SK-N-SH (cell line): ENCODE measurements at regions not wholly inside any gene's neighbourhood (a gene's known extent, or its start where the extent isn't known, plus 50 kb on each side); places are given as distances from the start of the nearest gene placed in this dataset.
"Not testable (repeated sequence)": the region's sequence is repeated elsewhere in the genome, so short reads cannot be mapped to it uniquely, and the experiment has no call there.

Source experiments
- CTCF ChIA-PET: fragments of 300-600, 350-600 bp; formaldehyde crosslinking; extraction: SDS; loops from one replicate; lab custom pipeline; 2021; lab: Yijun Ruan, JAX
- POLR2A ChIA-PET: fragments of 350-600 bp; sonication (Branson Sonifier 250); formaldehyde crosslinking; extraction: SDS; loops from one replicate; lab custom pipeline; 2020; ENCODE audit warnings: antibody characterized with exemption, inconsistent platforms; lab: Yijun Ruan, JAX
- DNase-seq: peaks from one replicate; pipeline ENCODE4 v3.0.0; 2012
- H2AFZ ChIP-seq: fragments of 200-600 bp; sonication (generic); 2 replicates; pipeline ENCODE4 v1.8.1; 2016; ENCODE audit warnings: antibody characterized with exemption, mild to moderate bottlenecking, low read depth
- H3F3A ChIP-seq: fragments of 200-600 bp; sonication (generic); replicated peaks from 2 replicates; pipeline ENCODE3; 2016; ENCODE audit warnings: antibody characterized with exemption, mild to moderate bottlenecking; ENCODE audit not compliant: insufficient read depth
- H3K27ac ChIP-seq, 2 experiments: fragments of 200-500 bp in 1 of 2; fragments of 200-600 bp in 1 of 2; sonication (Bioruptor generic) in 1 of 2; sonication (generic), shearing (Covaris generic) in 1 of 2; 2 replicates each; pipeline versions ENCODE4 v1.5.1 to v1.6.1; 2014 to 2016; ENCODE audit warnings: low read depth in 2 of 2, inconsistent platforms in 1 of 2, low read length in 1 of 2, mild to moderate bottlenecking in 1 of 2, mixed read lengths in 1 of 2
- H3K27me3 ChIP-seq: fragments of 200-600 bp; sonication (generic), shearing (Covaris generic); 2 replicates; pipeline ENCODE4 v1.6.1; 2016; ENCODE audit warnings: mixed run types; ENCODE audit not compliant: insufficient read depth
- H3K36me3 ChIP-seq, 2 experiments: fragments of 200-500 bp in 1 of 2; fragments of 200-600 bp in 1 of 2; sonication (Bioruptor generic) in 1 of 2; sonication (generic) in 1 of 2; replicated peaks in 1 of 2; 2 replicates each; pipeline versions ENCODE3 to v1.5.1; 2014 to 2016; ENCODE audit warnings: low read length in 1 of 2, mild to moderate bottlenecking in 1 of 2; ENCODE audit not compliant: insufficient read depth in 2 of 2, control insufficient read depth in 1 of 2
- H3K4me1 ChIP-seq, 2 experiments: fragments of 200-500 bp in 1 of 2; fragments of 200-600 bp in 1 of 2; sonication (Bioruptor generic) in 1 of 2; sonication (generic), shearing (Covaris generic) in 1 of 2; 2 replicates each; pipeline versions ENCODE4 v1.5.1 to v1.6.1; 2014 to 2016; ENCODE audit warnings: low read depth in 1 of 2, low read length in 1 of 2, mixed run types in 1 of 2; ENCODE audit not compliant: insufficient read depth in 2 of 2, control insufficient read depth in 1 of 2
- H3K4me2 ChIP-seq: fragments of 200-600 bp; sonication (generic), shearing (Covaris generic); 2 replicates; pipeline ENCODE4 v1.6.1; 2017; ENCODE audit warnings: mixed run types
- H3K4me3 ChIP-seq, 2 experiments: fragments of 200-500 bp in 1 of 2; fragments of 200-600 bp in 1 of 2; sonication (Bioruptor generic) in 1 of 2; sonication (generic), shearing (Covaris generic) in 1 of 2; 2 replicates each; pipeline versions ENCODE4 v1.5.1 to v1.8.1; 2014 to 2016; ENCODE audit warnings: low read depth in 2 of 2, inconsistent platforms in 1 of 2, low read length in 1 of 2, mild to moderate bottlenecking in 1 of 2, mixed read lengths in 1 of 2, moderate library complexity in 1 of 2
- H3K79me2 ChIP-seq: fragments of 200-600 bp; sonication (generic); 2 replicates; pipeline ENCODE4 v1.8.1; 2017; ENCODE audit warnings: mild to moderate bottlenecking; ENCODE audit not compliant: insufficient read depth
- H3K9ac ChIP-seq: fragments of 200-600 bp; sonication (generic); 2 replicates; pipeline ENCODE4 v1.6.1; 2017; ENCODE audit warnings: mixed run types
- H3K9me2 ChIP-seq: fragments of 200-600 bp; sonication (generic); 2 replicates; pipeline ENCODE4 v1.6.1; 2017; ENCODE audit warnings: mixed run types
- H3K9me3 ChIP-seq: fragments of 200-600 bp; sonication (generic); 2 replicates; pipeline ENCODE4 v1.6.1; 2017; ENCODE audit warnings: mixed run types, mild to moderate bottlenecking, moderate library complexity
- H4K20me1 ChIP-seq: fragments of 200-600 bp; sonication (generic); 2 replicates; pipeline ENCODE4 v1.6.1; 2017; ENCODE audit warnings: mild to moderate bottlenecking, mixed run types; ENCODE audit not compliant: insufficient read depth
- EZH2phosphoT487 ChIP-seq: fragments of 200-600 bp; sonication (generic); IDR thresholded peaks from 2 replicates; pipeline ENCODE4 v1.6.1; 2017; ENCODE audit warnings: low read depth, mixed run types, mild to moderate bottlenecking, antibody characterized with exemption, moderate library complexity, borderline replicate concordance
- FOXM1 ChIP-seq: IDR thresholded peaks from 2 replicates; pipeline ENCODE4 v1.4.0; 2012; ENCODE audit warnings: low read depth, mild to moderate bottlenecking
- GABPA ChIP-seq: IDR thresholded peaks from 2 replicates; pipeline ENCODE4 v1.4.0; 2012; ENCODE audit warnings: low read depth, mild to moderate bottlenecking
- GATA2 ChIP-seq: sonication (generic); formaldehyde crosslinking; IDR thresholded peaks from 2 replicates; pipeline ENCODE4 v1.5.0; 2020; ENCODE audit warnings: mild to moderate bottlenecking, missing genetic modification reagents
- MAX ChIP-seq: IDR thresholded peaks from 2 replicates; pipeline ENCODE4 v1.4.0; 2012; ENCODE audit warnings: low read depth
- MEF2A ChIP-seq: IDR thresholded peaks from 2 replicates; pipeline ENCODE4 v1.4.0; 2012; ENCODE audit warnings: low read depth, borderline replicate concordance
- NRF1 ChIP-seq: IDR thresholded peaks from 2 replicates; pipeline ENCODE4 v1.6.1; 2012; ENCODE audit warnings: low read depth, mild to moderate bottlenecking, low read length
- SIN3A ChIP-seq: IDR thresholded peaks from 2 replicates; pipeline ENCODE4 v1.6.1; 2012; ENCODE audit warnings: low read depth, mild to moderate bottlenecking, low read length, moderate library complexity, borderline replicate concordance
- SMC3 ChIP-seq: IDR thresholded peaks from 2 replicates; pipeline ENCODE4 v1.6.1; 2012; ENCODE audit warnings: low read depth, low read length, improper control_type of control experiment
- USF2 ChIP-seq: fragments of 150-350 bp; IDR thresholded peaks from 2 replicates; pipeline ENCODE4 v1.6.1; 2017; ENCODE audit warnings: antibody characterized with exemption, low read length, low read depth, borderline replicate concordance
- YY1 ChIP-seq: IDR thresholded peaks from 2 replicates; pipeline ENCODE4 v1.4.0; 2012; ENCODE audit warnings: low read depth, mild to moderate bottlenecking
- WGBS: methylation state at CpG from one replicate; pipeline ENCODE4 v1.1.6; 2017; ENCODE audit warnings: low lambda C conversion rate; 5-methylcytosine and 5-hydroxymethylcytosine counted together
- TF ChIP-seq, protein P1 (sequence below): IDR thresholded peaks from 2 replicates; pipeline ENCODE4 v1.4.0; 2012; ENCODE audit warnings: low read depth, borderline replicate concordance

- no peak overlapping the region for H3K4me2 ChIP-seq
- no peak overlapping the region for H3K9ac ChIP-seq
- TF ChIP-seq NRF1 (no peak), MEF2A (no peak), YY1 (no peak), SMC3 (no peak), GATA2 (CRISPR knock-in tag) (no peak), SIN3A (no peak), GABPA (no peak), EZH2phosphoT487 (no peak), MAX (no peak), FOXM1 (no peak), USF2 (no peak)
- TF ChIP-seq, protein P1, sequence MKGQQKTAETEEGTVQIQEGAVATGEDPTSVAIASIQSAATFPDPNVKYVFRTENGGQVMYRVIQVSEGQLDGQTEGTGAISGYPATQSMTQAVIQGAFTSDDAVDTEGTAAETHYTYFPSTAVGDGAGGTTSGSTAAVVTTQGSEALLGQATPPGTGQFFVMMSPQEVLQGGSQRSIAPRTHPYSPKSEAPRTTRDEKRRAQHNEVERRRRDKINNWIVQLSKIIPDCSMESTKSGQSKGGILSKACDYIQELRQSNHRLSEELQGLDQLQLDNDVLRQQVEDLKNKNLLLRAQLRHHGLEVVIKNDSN = no peak
- WGBS = 20% methylated on average over 14 of the region's 17 CpGs
- no peaks in the 10 kb centered on the region for H3K4me1 ChIP-seq
- H4K20me1 ChIP-seq = no peaks in the 10 kb centered on the region
- no peaks in the 10 kb centered on the region for H3F3A ChIP-seq
- ChIA-PET POLR2A (no interaction called here), CTCF (no interaction called here)
- H3K27me3 ChIP-seq = no peaks in the 10 kb centered on the region
- no peak overlapping the region for H3K27ac ChIP-seq
- no peaks in the 10 kb centered on the region for H3K79me2 ChIP-seq
- no peaks in the 10 kb centered on the region for H3K9me2 ChIP-seq
- H2AFZ ChIP-seq = no peak overlapping the region
- no peaks in the 10 kb centered on the region for H3K9me3 ChIP-seq
- H3K4me3 ChIP-seq = no peak overlapping the region
- H3K36me3 ChIP-seq = no peaks in the 10 kb centered on the region
- no peak for DNase-seq
Observed at GRCh38 chr5:26326153-26326759, 712.1 kb downstream of the CDH9 start.

- DNase-seq, H2AFZ ChIP-seq, POLR2A ChIA-PET: not testable (repeated sequence)
Observed at GRCh38 chr5:26325432-26325831, 713.0 kb downstream of the CDH9 start.

DNA sequence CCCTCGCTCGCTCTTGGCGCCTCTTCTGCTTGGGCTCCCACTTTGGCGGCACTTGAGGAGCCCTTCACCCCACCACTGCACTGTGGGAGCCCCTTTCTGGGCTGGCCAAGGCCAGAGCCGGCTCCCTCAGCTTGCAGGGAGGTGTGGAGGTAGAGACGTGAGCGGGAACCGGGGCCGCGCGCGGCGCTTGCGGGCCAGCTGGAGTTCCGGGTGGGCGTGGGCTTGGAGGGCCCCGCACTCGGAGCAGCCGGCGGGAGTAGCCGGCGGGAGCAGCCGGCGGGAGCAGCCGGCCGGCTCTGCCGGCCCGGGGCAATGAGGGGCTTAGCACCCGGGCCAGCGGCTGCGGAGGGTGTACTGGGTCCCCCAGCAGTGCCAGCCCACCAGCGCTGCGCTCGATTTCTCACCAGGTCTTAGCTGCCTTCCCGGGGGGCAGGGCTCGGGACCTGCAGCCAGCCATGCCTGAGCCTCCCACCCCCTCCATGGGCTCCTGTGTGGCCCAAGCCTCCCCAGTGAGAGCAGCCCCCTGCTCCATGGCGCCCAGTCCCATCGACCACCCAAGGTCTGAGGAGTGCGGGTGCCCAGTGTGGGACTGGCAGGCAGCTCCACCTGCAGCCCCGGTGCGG is 714.0 kb downstream of the CDH9 start:
- H3K4me2 ChIP-seq, H3K4me1 ChIP-seq, H4K20me1 ChIP-seq, H3F3A ChIP-seq, H3K79me2 ChIP-seq, H3K4me3 ChIP-seq, H3K9ac ChIP-seq, H3K27ac ChIP-seq, H3K36me3 ChIP-seq, H3K27me3 ChIP-seq, H3K9me2 ChIP-seq, H2AFZ ChIP-seq, CTCF ChIA-PET, POLR2A ChIA-PET, DNase-seq, H3K9me3 ChIP-seq: not testable (repeated sequence)
- WGBS = 42% methylated on average over 13 of the region's 41 CpGs

More at GRCh38 chr5:26325432-26325831, 713.0 kb downstream of the CDH9 start:
- H3K79me2 ChIP-seq, H3K27me3 ChIP-seq, H3F3A ChIP-seq, H3K9me2 ChIP-seq, H3K4me3 ChIP-seq, H3K27ac ChIP-seq, H3K4me2 ChIP-seq, H3K9ac ChIP-seq, CTCF ChIA-PET, H3K36me3 ChIP-seq, H4K20me1 ChIP-seq, H3K4me1 ChIP-seq, H3K9me3 ChIP-seq: not testable (repeated sequence)
- 38% methylated on average over 11 of the region's 11 CpGs for WGBS
